A172 (cell line): ENCODE measurements at regions not wholly inside any gene's neighbourhood (a gene's known extent, or its start where the extent isn't known, plus 50 kb on each side); places are given as distances from the start of the nearest gene placed in this dataset.
"Not testable (repeated sequence)": the region's sequence is repeated elsewhere in the genome, so short reads cannot be mapped to it uniquely, and the experiment has no call there.

Experiments used
- DNase-seq: peaks from one replicate; pipeline ENCODE4 v3.0.0-alpha.2; 2015; ENCODE audit warnings: low spot score

- no peak for DNase-seq
Observed at GRCh38 chr4:79217025-79217424, 108.8 kb downstream of the NAA11 start.

- DNase-seq: no peak
Observed at GRCh38 chr4:79213702-79214101, 112.2 kb downstream of the NAA11 start.

GRCh38 chr4:79213010-79213409 is 112.9 kb downstream of the NAA11 start:
- DNase-seq: no peak

GRCh38 chr4:79212311-79212710 is 113.5 kb downstream of the NAA11 start:
- no peak for DNase-seq

GRCh38 chr4:79211490-79211889 is 114.4 kb downstream of the NAA11 start:
- no peak for DNase-seq

- DNase-seq: no peak
Observed at GRCh38 chr4:79210636-79211049, 115.2 kb downstream of the NAA11 start.

- peak; percentile 52 for DNase-seq
Observed at GRCh38 chr4:79209822-79210635, 115.8 kb downstream of the NAA11 start.

GRCh38 chr4:79209081-79209480 is 116.8 kb downstream of the NAA11 start:
- no peak for DNase-seq

GRCh38 chr4:79207281-79207680 is 118.6 kb downstream of the NAA11 start:
- DNase-seq: no peak

GRCh38 chr4:79206660-79207059 is 119.2 kb downstream of the NAA11 start:
- DNase-seq: no peak

- DNase-seq: no peak
Observed at GRCh38 chr4:79205121-79205520, 120.7 kb downstream of the NAA11 start.

GRCh38 chr4:79201971-79202370 is 123.9 kb downstream of the NAA11 start:
- no peak for DNase-seq

GRCh38 chr4:79199743-79200142 is 126.1 kb downstream of the NAA11 start:
- no peak for DNase-seq

GRCh38 chr4:79198951-79199587 is 126.8 kb downstream of the NAA11 start:
- DNase-seq: no peak

- DNase-seq: no peak
Observed at GRCh38 chr4:79197275-79198009, 128.4 kb downstream of the NAA11 start.

GRCh38 chr4:79191292-79191691 is 134.6 kb downstream of the NAA11 start:
- DNase-seq: not testable (repeated sequence)

- DNase-seq: no peak
Observed at GRCh38 chr4:79185526-79186045, 140.3 kb downstream of the NAA11 start.

GRCh38 chr4:79184476-79184875 is 141.4 kb downstream of the NAA11 start:
- no peak for DNase-seq

- DNase-seq: no peak
Observed at GRCh38 chr4:79182209-79182608, 143.7 kb downstream of the NAA11 start.

- DNase-seq: peak; percentile 14
Observed at GRCh38 chr4:79181190-79181589, 144.7 kb downstream of the NAA11 start.

GRCh38 chr4:79178760-79179159 is 147.1 kb downstream of the NAA11 start:
- no peak for DNase-seq

GRCh38 chr4:79177388-79177787 is 148.5 kb downstream of the NAA11 start:
- DNase-seq: no peak
